ENCODE measurements at regions not wholly inside any gene's neighbourhood (a gene's known extent, or its start where the extent isn't known, plus 50 kb on each side); places are given as distances from the start of the nearest gene placed in this dataset.

GRCh38 chr2:66890166-66890742 lies 455.3 kb downstream of the MEIS1 start:
- TF ChIP-seq, protein P1, sequence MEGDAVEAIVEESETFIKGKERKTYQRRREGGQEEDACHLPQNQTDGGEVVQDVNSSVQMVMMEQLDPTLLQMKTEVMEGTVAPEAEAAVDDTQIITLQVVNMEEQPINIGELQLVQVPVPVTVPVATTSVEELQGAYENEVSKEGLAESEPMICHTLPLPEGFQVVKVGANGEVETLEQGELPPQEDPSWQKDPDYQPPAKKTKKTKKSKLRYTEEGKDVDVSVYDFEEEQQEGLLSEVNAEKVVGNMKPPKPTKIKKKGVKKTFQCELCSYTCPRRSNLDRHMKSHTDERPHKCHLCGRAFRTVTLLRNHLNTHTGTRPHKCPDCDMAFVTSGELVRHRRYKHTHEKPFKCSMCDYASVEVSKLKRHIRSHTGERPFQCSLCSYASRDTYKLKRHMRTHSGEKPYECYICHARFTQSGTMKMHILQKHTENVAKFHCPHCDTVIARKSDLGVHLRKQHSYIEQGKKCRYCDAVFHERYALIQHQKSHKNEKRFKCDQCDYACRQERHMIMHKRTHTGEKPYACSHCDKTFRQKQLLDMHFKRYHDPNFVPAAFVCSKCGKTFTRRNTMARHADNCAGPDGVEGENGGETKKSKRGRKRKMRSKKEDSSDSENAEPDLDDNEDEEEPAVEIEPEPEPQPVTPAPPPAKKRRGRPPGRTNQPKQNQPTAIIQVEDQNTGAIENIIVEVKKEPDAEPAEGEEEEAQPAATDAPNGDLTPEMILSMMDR (IDR thresholded peaks at IDR 0.05; ENCODE audit: insufficient read depth, low read length): no peak
- no peak for TF ChIP-seq POLR2AphosphoS5 (IDR thresholded peaks at IDR 0.05; ENCODE audit: low read depth)
- no peak for TF ChIP-seq GABPA (IDR thresholded peaks at IDR 0.05; ENCODE audit: low read depth)
